GM19351 (cell line): ENCODE measurements at regions not wholly inside any gene's neighbourhood (a gene's known extent, or its start where the extent isn't known, plus 50 kb on each side); places are given as distances from the start of the nearest gene placed in this dataset.
"Not testable (repeated sequence)": the region's sequence is repeated elsewhere in the genome, so short reads cannot be mapped to it uniquely, and the experiment has no call there.

Experiments used
- ATAC-seq: cut with Tn5 transposase; IDR thresholded peaks from one replicate; pipeline ENCODE4 v1.9.1; 2021; ENCODE audit warnings: mild to moderate bottlenecking, moderate library complexity; ENCODE audit not compliant: unreplicated experiment

- not testable (repeated sequence) for ATAC-seq
These were observed 415.5 kb downstream of the FOXD4L4 start for GRCh38 chr9:66152406-66152805.

GRCh38 chr9:66153021-66153725, 416.2 kb downstream of the FOXD4L4 start:
- peak; percentile 100 for ATAC-seq

DNA sequence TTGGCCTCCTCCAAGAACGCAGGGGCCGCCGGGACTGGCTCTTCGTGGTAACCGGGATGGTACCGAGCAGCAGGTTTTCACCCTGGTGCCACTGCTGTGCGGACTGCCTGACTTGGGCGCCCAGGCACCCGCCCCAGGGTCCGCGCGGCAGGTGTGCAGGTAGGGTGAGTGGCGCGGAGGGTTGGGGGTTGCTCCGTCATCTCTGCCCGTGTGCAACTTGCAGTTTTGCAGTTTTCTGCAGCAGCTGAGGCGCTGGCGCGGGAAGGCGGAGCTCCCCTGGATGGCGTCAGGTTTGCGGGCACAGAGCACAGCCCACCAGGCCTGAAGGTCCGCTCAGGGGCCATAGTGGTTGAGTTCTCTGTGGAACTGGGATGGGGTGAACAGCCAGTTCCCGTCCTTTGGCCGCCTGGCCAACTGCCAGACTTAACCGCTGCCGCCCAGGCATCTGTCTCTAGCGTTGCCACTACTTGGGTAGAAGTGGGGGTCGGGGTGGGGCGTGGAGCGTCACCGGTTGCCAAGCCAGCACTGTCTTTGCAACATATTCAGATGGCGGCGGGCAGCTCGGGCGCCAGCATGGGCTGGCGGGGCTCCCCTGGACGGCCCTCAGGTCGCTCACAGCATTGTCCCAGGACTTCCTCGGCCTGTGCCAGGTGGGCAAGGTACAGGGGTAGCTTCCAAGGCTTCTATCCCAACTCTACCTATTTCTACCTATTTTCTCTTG, 417.2 kb downstream of the FOXD4L4 start:
- ATAC-seq: not testable (repeated sequence)

DNA sequence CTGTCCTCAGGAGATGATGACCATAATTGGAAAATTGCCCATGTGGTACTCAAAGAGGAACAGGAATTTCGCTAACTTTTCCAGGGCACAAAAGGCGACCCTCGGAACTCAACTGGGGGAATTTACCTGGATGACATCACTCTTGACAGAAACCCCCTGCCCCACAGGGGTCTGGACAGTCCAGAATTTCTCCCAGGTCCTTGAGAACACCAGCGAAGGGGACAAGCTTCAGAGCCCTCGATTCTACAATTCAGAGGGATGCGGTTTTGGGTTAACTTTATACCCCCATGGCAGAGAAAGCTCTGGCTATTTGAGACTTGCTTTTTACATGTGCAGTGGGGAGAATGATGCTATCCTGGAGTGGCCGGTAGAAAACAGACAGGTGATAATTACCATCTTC, 445.4 kb downstream of the FOXD4L4 start:
- not testable (repeated sequence) for ATAC-seq

DNA sequence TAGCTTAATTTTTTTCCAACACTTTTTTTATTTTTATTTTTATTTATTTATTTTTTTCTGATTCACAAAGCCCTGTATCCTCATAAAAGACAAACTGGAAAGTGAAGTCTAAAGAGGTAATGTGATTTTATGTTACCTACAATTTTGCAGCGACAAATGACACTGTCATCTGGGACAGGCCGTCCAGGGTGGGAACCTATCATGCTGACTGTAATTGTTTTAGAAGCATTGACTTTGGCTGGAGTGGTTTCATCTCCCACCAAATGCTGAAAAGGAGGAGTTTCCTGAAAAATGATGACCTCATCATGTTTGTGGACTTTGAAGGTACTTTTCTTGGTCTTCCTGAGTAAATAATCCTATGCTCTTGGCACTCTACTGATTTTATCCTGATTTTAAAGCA, 446.7 kb downstream of the FOXD4L4 start:
- ATAC-seq: not testable (repeated sequence)

GRCh38 chr9:66197199-66197598, 460.3 kb downstream of the FOXD4L4 start:
- not testable (repeated sequence) for ATAC-seq

DNA sequence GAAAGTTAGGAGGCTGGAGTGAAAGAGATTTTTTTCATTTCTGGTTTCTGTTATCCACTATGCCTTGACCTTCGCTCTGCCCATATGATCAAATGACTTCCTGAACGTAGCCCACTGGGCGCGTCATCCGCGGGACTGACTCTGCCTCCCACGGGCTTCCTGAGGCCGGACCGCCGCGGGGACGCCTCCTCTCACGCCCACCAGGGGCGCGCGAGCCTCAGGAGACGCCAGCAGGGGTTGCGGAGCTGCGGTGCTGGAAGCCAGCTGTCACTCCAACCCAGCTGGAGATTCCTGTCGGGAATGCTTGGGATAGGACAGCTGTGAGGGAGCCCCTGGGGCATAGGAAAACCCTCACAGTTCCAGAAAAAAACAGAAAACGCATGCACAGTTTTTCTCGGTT, 461.5 kb downstream of the FOXD4L4 start:
- ATAC-seq: not testable (repeated sequence)

- ATAC-seq: peak; percentile 78
These were observed 469.7 kb downstream of the FOXD4L4 start for GRCh38 chr9:66206617-66207016.

DNA sequence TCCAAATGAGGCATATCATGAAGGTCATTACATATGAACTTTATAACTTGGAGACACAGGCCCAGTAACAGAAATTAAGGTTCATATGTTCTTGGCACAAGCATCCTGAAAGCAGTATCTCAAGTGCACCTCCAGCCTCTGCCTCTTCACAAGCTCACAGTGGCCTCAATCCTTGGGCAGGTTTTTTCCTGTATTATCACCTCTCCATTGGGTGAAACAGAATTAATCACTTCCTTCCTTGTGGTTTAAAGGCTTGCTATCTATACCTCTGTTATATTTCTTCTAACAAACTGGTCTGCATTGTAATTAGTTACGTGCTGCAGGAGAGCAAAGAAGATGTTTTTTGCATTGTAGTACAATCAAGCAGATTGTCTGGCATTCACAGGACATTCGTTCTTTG, 471.0 kb downstream of the FOXD4L4 start:
- not testable (repeated sequence) for ATAC-seq

DNA sequence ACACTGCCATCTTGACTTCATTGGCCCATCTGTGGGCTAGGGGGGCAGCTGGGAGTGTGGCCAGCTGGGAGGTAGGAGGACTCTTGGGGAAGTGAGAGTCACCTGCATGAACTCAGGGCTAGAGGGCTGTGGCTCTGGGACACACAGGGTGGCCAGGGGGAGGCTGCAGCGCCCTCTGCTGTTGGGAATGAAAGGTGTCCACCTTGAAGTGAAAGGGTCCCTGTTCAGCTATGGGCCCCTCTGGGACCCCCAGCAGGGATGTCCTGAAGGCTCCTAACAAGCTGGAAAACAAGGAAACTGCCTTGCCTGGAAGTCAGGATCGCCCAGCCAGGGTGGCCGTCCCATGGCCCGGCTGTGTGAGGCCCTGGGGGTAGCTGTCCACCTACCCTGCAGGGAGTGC, 507.8 kb downstream of the FOXD4L4 start:
- not testable (repeated sequence) for ATAC-seq

DNA sequence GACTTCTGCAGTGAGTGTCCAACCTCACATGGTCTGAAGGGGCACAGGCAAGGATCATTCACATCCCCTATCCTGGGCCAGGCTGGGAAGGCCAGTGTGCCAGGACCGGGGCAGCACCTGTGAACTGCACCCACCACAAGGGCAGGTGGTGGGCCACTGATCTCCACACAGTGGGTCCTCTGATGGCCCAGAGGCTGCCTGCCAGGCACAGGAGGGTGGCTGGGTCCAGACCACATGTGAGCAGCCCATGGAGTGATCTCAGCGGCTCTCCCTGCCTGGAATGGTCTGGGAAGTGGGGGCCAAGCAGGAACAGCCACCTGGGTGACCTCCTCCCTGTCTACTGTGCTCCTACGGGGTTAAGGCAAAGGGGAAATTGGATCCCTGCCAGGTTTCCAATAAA, 508.5 kb downstream of the FOXD4L4 start:
- ATAC-seq: not testable (repeated sequence)

GRCh38 chr9:66257581-66257980, 520.6 kb downstream of the FOXD4L4 start:
- not testable (repeated sequence) for ATAC-seq

DNA sequence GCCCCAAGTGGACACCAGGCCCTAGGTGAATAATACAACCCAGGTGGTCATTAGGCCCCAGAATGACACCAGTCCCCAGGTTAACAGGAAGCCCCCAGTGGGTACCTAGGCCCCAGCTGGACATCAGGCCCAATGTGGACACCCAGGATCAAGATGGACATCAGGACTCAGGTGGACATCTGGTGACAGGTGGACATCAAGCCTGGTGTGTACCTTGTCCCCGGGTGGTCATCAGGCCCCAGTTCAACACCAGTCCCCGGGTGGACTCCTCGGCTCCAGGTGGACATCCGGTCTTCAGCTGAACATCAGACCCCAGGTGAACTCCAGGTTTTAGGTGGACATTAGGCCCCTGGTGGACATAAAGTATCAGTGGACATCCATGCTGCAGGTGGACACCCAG, 524.6 kb downstream of the FOXD4L4 start:
- ATAC-seq: not testable (repeated sequence)

- ATAC-seq: not testable (repeated sequence)
These were observed 526.7 kb downstream of the FOXD4L4 start for GRCh38 chr9:66263621-66264020.

DNA sequence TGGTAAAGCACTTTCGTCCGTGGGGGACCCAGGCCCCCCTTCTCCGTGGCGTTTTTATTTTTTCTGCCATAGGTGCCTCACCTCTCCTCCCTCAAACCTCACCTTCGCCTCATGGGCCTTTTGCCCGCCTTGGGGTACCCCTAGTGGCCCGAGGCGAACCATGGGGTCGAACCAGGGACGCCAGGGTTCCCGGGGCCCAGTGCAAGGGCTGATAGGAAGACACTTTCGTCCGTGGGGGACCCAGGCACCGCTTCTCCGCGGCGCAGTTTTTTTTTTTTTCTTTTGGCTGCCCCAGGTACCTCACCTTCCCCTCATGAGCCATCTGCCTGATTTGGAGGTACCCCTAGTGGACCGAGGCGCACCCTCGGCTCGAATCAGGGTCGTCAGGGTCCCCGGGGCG, 527.8 kb downstream of the FOXD4L4 start:
- not testable (repeated sequence) for ATAC-seq

DNA sequence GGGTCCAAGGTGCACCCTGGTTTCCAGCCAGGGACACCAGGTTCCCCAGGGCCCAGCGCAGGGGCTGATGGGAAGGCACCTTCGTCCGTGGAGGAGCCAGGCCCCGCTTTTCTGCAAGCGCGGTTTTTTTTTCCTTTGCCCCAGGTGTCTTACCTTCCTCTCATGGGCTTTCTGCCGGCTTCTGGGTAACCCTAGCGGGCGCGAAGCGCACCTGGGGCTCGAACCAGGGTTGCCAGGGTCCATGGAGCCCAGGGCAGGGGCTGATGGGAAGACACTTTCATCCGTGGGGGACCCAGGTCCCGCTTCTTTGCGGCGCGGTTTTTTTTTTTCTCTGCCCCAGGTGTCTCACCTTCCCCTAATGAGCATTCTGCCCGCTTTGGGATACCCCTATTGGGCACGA, 529.3 kb downstream of the FOXD4L4 start:
- not testable (repeated sequence) for ATAC-seq

DNA sequence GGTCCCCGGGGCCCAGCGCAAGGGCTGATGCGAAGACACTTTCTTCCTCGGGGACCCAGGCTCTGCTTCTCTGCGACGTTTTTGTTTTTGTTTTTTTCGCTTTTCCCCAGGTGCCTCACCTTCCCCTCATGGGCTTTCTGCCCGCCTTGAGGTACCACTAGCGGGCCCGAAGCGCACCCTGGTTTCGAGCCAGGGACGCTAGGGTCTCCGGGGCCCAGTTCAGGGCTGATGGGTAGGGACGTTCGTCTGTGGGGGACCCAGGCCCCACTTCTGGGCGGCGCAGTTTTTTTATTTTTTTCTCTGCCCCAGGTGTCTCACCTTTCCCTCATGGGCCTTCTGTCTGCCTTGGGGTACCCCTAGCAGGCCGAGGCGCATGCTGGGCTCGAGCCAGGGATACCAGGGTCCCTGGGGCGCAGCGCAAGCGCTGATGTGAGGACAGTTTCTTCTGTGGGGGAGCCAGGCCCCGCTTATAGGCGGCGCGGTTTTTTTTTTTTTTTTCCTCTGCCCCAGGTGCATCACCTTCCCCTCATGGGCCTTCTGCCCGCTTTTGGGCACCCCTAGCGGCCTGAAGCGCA, 530.0 kb downstream of the FOXD4L4 start:
- ATAC-seq: not testable (repeated sequence)

GRCh38 chr9:66267684-66268083, 530.7 kb downstream of the FOXD4L4 start:
- not testable (repeated sequence) for ATAC-seq

DNA sequence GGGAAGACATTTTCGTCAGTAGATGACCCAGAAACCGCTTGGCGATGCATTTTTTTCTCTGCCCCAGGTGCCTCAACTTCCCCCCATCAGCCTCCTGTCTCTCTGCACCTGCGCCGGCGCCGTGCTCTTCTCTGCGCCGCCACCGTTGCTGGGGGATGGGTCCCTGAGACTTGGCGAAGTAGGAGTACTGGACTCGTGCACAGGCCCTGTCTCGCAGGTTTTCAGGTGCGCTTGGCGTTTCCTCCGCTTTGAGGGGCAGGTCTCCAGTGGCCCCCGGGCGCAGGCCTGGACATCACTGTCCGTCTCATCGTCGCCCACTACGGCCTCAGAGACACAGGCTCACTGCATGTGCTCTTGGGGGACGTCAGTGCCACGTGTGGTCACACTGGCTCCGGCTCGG, 532.1 kb downstream of the FOXD4L4 start:
- ATAC-seq: not testable (repeated sequence)

DNA sequence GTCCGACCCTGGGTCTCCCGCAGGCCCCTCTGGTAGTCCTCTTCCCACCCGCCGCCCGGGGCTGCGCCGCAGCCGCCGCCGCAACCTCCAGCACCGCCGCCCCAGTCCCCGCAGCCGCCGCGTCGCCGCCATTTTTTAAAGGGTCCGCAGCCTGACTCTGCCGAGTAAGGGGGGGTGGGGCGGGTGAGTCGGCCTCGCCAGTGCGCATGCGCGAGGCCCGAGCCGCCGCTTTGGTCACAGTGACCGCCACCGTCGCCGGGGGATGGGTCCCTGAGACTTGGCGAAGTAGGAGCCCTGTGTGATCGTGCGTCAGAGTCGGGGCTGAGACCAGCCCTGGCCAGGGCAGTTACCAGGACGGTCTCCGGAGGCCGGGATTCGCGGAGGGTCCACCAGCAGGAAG, 532.8 kb downstream of the FOXD4L4 start:
- ATAC-seq: not testable (repeated sequence)

- ATAC-seq: not testable (repeated sequence)
These were observed 541.9 kb downstream of the FOXD4L4 start for GRCh38 chr9:66278809-66279208.
